Astrocyte (in vitro differentiated cells and primary cell): ENCODE measurements at regions not wholly inside any gene's neighbourhood (a gene's known extent, or its start where the extent isn't known, plus 50 kb on each side); places are given as distances from the start of the nearest gene placed in this dataset.

Experiments
- EZH2 ChIP-seq: IDR thresholded peaks from 2 replicates; pipeline ENCODE4 v1.6.1; 2012; ENCODE audit warnings: mild to moderate bottlenecking, low read length, inconsistent platforms; ENCODE audit not compliant: insufficient read depth
- TF ChIP-seq, protein P1 (sequence below): IDR thresholded peaks from 2 replicates; pipeline ENCODE4 v1.5.1; 2011; ENCODE audit warnings: low read depth, mild to moderate bottlenecking, inconsistent platforms, low read length, moderate library complexity; ENCODE audit not compliant: insufficient read depth

DNA sequence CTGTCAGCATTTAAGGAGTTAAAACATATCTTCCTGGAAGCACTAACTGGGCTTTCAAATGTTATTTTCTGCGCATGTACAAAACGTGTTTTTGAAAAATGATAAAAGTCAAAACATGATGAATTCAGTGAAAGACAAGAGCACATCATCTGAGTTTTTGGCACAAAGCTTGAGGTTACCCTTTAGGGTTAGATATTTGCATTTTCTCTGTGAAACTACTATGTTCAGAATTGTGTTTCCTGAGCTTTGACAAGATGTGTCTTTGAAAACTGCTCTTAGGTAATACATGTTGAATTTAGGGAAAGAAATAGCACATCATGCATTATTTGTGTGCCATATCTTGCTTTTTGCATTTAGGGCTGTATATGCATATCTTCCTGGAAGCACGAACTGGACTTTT, 79.0 kb downstream of the ASCL4 start:
- TF ChIP-seq, protein P1, sequence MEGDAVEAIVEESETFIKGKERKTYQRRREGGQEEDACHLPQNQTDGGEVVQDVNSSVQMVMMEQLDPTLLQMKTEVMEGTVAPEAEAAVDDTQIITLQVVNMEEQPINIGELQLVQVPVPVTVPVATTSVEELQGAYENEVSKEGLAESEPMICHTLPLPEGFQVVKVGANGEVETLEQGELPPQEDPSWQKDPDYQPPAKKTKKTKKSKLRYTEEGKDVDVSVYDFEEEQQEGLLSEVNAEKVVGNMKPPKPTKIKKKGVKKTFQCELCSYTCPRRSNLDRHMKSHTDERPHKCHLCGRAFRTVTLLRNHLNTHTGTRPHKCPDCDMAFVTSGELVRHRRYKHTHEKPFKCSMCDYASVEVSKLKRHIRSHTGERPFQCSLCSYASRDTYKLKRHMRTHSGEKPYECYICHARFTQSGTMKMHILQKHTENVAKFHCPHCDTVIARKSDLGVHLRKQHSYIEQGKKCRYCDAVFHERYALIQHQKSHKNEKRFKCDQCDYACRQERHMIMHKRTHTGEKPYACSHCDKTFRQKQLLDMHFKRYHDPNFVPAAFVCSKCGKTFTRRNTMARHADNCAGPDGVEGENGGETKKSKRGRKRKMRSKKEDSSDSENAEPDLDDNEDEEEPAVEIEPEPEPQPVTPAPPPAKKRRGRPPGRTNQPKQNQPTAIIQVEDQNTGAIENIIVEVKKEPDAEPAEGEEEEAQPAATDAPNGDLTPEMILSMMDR, result no peak
- TF ChIP-seq EZH2, result no peak
